Ectodermal cell (in vitro differentiated cells): ENCODE measurements at regions not wholly inside any gene's neighbourhood (a gene's known extent, or its start where the extent isn't known, plus 50 kb on each side); places are given as distances from the start of the nearest gene placed in this dataset.
"Not testable (repeated sequence)": the region's sequence is repeated elsewhere in the genome, so short reads cannot be mapped to it uniquely, and the experiment has no call there.

Source experiments
- H3K27ac ChIP-seq: 2 replicates; pipeline ENCODE4 v1.7.0; 2013; ENCODE audit warnings: mild to moderate bottlenecking, low read depth, low read length; ENCODE audit not compliant: insufficient read depth, poor library complexity, severe bottlenecking
- H3K27me3 ChIP-seq: 2 replicates; pipeline ENCODE4 v1.7.0; 2013; ENCODE audit warnings: mild to moderate bottlenecking, low read length; ENCODE audit not compliant: insufficient read depth, control insufficient read depth, poor library complexity, severe bottlenecking
- H3K36me3 ChIP-seq: one replicate; pipeline ENCODE4 v1.7.0; 2013; ENCODE audit warnings: low read length; ENCODE audit not compliant: control insufficient read depth, insufficient read depth
- H3K4me1 ChIP-seq: one replicate; pipeline ENCODE4 v1.7.0; 2013; ENCODE audit warnings: low read length; ENCODE audit not compliant: control insufficient read depth, insufficient read depth
- H3K4me3 ChIP-seq: 2 replicates; pipeline ENCODE4 v1.7.0; 2013; ENCODE audit warnings: low read depth, low read length, control low read depth; ENCODE audit not compliant: insufficient read depth
- H3K9me3 ChIP-seq: 2 replicates; pipeline ENCODE4 v1.7.0; 2013; ENCODE audit warnings: mild to moderate bottlenecking, low read length, moderate library complexity; ENCODE audit not compliant: control insufficient read depth
- WGBS, 2 experiments: methylation state at CpG; one replicate each; pipeline ENCODE4 v1.1.7; 2013; ENCODE audit warnings: missing lambda C conversion rate in 2 of 2; 5-methylcytosine and 5-hydroxymethylcytosine counted together

- no peak overlapping the region for H3K27ac ChIP-seq
- H3K4me3 ChIP-seq: no peak overlapping the region
- H3K36me3 ChIP-seq: no peaks in the 10 kb centered on the region
- no peaks in the 10 kb centered on the region for H3K4me1 ChIP-seq
- WGBS, 2 experiments: 98% methylated on average over 3 of the region's 3 CpGs
- H3K27me3 ChIP-seq: no peaks in the 10 kb centered on the region
- no peaks in the 10 kb centered on the region for H3K9me3 ChIP-seq
Measured at GRCh38 chr15:75114796-75115195, 86.9 kb upstream of the C15orf39 start.

GRCh38 chr15:75115411-75115913 is 86.2 kb upstream of the C15orf39 start:
- H3K9me3 ChIP-seq, H3K36me3 ChIP-seq, H3K4me3 ChIP-seq, H3K4me1 ChIP-seq, H3K27me3 ChIP-seq, H3K27ac ChIP-seq: not testable (repeated sequence)
- WGBS, 2 experiments: 89 to 91% methylated on average over 8 of the region's 8 CpGs

- WGBS, 2 experiments: 95 to 96% methylated on average over 31 of the region's 31 CpGs
- H3K4me3 ChIP-seq, H3K27me3 ChIP-seq, H3K27ac ChIP-seq, H3K36me3 ChIP-seq, H3K9me3 ChIP-seq, H3K4me1 ChIP-seq: not testable (repeated sequence)
Measured at GRCh38 chr15:75116143-75116542, 85.5 kb upstream of the C15orf39 start.

- no peaks in the 10 kb centered on the region for H3K9me3 ChIP-seq
- H3K4me1 ChIP-seq: no peaks in the 10 kb centered on the region
- no peak overlapping the region for H3K27ac ChIP-seq
- no peaks in the 10 kb centered on the region for H3K36me3 ChIP-seq
- no peak overlapping the region for H3K4me3 ChIP-seq
- no peaks in the 10 kb centered on the region for H3K27me3 ChIP-seq
- WGBS, 2 experiments: 100% methylated on average over 1 of the region's 1 CpG; no CpG with 5 or more reads in 1 of the 2 experiments
Measured at GRCh38 chr15:75117993-75118392, 83.7 kb upstream of the C15orf39 start.

GRCh38 chr15:75119312-75119711 is 82.4 kb upstream of the C15orf39 start:
- WGBS, 2 experiments: 92 to 97% methylated on average over 3 of the region's 4 CpGs
- H3K27ac ChIP-seq, H3K4me1 ChIP-seq, H3K27me3 ChIP-seq, H3K9me3 ChIP-seq, H3K36me3 ChIP-seq, H3K4me3 ChIP-seq: not testable (repeated sequence)

GRCh38 chr15:75121491-75121890 is 80.2 kb upstream of the C15orf39 start:
- H3K36me3 ChIP-seq: no peaks in the 10 kb centered on the region
- no peaks in the 10 kb centered on the region for H3K27me3 ChIP-seq
- H3K9me3 ChIP-seq: no peaks in the 10 kb centered on the region
- H3K27ac ChIP-seq: no peak overlapping the region
- no peak overlapping the region for H3K4me3 ChIP-seq
- H3K4me1 ChIP-seq: no peaks in the 10 kb centered on the region

- Histone ChIP-seq H3K27ac (no peak overlapping the region), H3K27me3 (no peaks in the 10 kb centered on the region)
- 71 to 92% methylated on average over 3 to 5 of the region's 5 CpGs for WGBS, 2 experiments
Measured at GRCh38 chr15:75123395-75123794, 78.3 kb upstream of the C15orf39 start.

GRCh38 chr15:75124278-75124677 is 77.4 kb upstream of the C15orf39 start:
- H3K4me1 ChIP-seq, H3K4me3 ChIP-seq, H3K9me3 ChIP-seq, H3K27ac ChIP-seq, H3K36me3 ChIP-seq, H3K27me3 ChIP-seq: not testable (repeated sequence)
- 77 to 82% methylated on average over 3 of the region's 3 CpGs for WGBS, 2 experiments

More at GRCh38 chr15:75123395-75123794, 78.3 kb upstream of the C15orf39 start:
- Histone ChIP-seq H3K4me1 (no peaks in the 10 kb centered on the region), H3K9me3 (no peaks in the 10 kb centered on the region), H3K36me3 (no peaks in the 10 kb centered on the region), H3K4me3 (no peak overlapping the region)

GRCh38 chr15:75125935-75126334 is 75.7 kb upstream of the C15orf39 start:
- no peaks in the 10 kb centered on the region for H3K27me3 ChIP-seq
- no peak overlapping the region for H3K4me3 ChIP-seq
- H3K9me3 ChIP-seq: no peaks in the 10 kb centered on the region
- no peak overlapping the region for H3K27ac ChIP-seq
- WGBS, 2 experiments: 94 to 95% methylated on average over 5 of the region's 5 CpGs
- H3K36me3 ChIP-seq: no peaks in the 10 kb centered on the region
- H3K4me1 ChIP-seq: peaks cover 5% of the 10 kb centered on the region

- H3K4me1 ChIP-seq: peaks cover 5% of the 10 kb centered on the region
- H3K9me3 ChIP-seq: no peaks in the 10 kb centered on the region
- no peak overlapping the region for H3K4me3 ChIP-seq
- 95% methylated on average over 10 of the region's 10 CpGs for WGBS, 2 experiments
- H3K36me3 ChIP-seq: no peaks in the 10 kb centered on the region
- H3K27ac ChIP-seq: no peak overlapping the region
- no peaks in the 10 kb centered on the region for H3K27me3 ChIP-seq
Measured at GRCh38 chr15:75126864-75127580, 74.7 kb upstream of the C15orf39 start.
